GM18867 (cell line): ENCODE measurements at regions not wholly inside any gene's neighbourhood (a gene's known extent, or its start where the extent isn't known, plus 50 kb on each side); places are given as distances from the start of the nearest gene placed in this dataset.
"Not testable (repeated sequence)": the region's sequence is repeated elsewhere in the genome, so short reads cannot be mapped to it uniquely, and the experiment has no call there.

Experiments
- ATAC-seq: cut with Tn5 transposase; IDR thresholded peaks from one replicate; pipeline ENCODE4 v1.9.1; 2021; ENCODE audit warnings: mild to moderate bottlenecking, moderate library complexity; ENCODE audit not compliant: unreplicated experiment

GRCh38 chr2:117170897-117171296 lies 643.6 kb upstream of the DDX18 start:
- no peak for ATAC-seq

GRCh38 chr2:117179405-117179804 lies 635.1 kb upstream of the DDX18 start:
- ATAC-seq: no peak

- ATAC-seq: no peak
Measured at GRCh38 chr2:117190856-117191559, 623.5 kb upstream of the DDX18 start.

- no peak for ATAC-seq
Measured at GRCh38 chr2:117195381-117195780, 619.1 kb upstream of the DDX18 start.

- ATAC-seq: no peak
Measured at GRCh38 chr2:117199511-117199910, 615.0 kb upstream of the DDX18 start.

- no peak for ATAC-seq
Measured at GRCh38 chr2:117212562-117212961, 601.9 kb upstream of the DDX18 start.

- no peak for ATAC-seq
Measured at GRCh38 chr2:117217145-117217544, 597.3 kb upstream of the DDX18 start.

- no peak for ATAC-seq
Measured at GRCh38 chr2:117222809-117223208, 591.7 kb upstream of the DDX18 start.

- no peak for ATAC-seq
Measured at GRCh38 chr2:117232305-117232704, 582.2 kb upstream of the DDX18 start.

GRCh38 chr2:117257362-117257761 lies 557.1 kb upstream of the DDX18 start:
- ATAC-seq: no peak

- no peak for ATAC-seq
Measured at GRCh38 chr2:117269574-117269973, 544.9 kb upstream of the DDX18 start.

GRCh38 chr2:117271631-117272030 lies 542.9 kb upstream of the DDX18 start:
- no peak for ATAC-seq

- no peak for ATAC-seq
Measured at GRCh38 chr2:117273009-117273671, 541.4 kb upstream of the DDX18 start.

GRCh38 chr2:117293012-117293411 lies 521.5 kb upstream of the DDX18 start:
- no peak for ATAC-seq

GRCh38 chr2:117299451-117299850 lies 515.0 kb upstream of the DDX18 start:
- no peak for ATAC-seq

GRCh38 chr2:117308861-117309770 lies 505.4 kb upstream of the DDX18 start:
- no peak for ATAC-seq

GRCh38 chr2:117321816-117322215 lies 492.7 kb upstream of the DDX18 start:
- no peak for ATAC-seq

- ATAC-seq: no peak
Measured at GRCh38 chr2:117323331-117323730, 491.2 kb upstream of the DDX18 start.

- ATAC-seq: no peak
Measured at GRCh38 chr2:117330641-117331040, 483.9 kb upstream of the DDX18 start.

GRCh38 chr2:117335967-117336366 lies 478.5 kb upstream of the DDX18 start:
- ATAC-seq: no peak

GRCh38 chr2:117336496-117336895 lies 478.0 kb upstream of the DDX18 start:
- no peak for ATAC-seq

- not testable (repeated sequence) for ATAC-seq
Measured at GRCh38 chr2:117337981-117338380, 476.5 kb upstream of the DDX18 start.
